Vagina (tissue), 2 donors: ENCODE measurements at regions not wholly inside any gene's neighbourhood (a gene's known extent, or its start where the extent isn't known, plus 50 kb on each side); places are given as distances from the start of the nearest gene placed in this dataset.

Experiments
- DNase-seq, 2 donors: peaks; one replicate each; pipeline ENCODE4 v3.0.0-alpha.2; 2017; ENCODE audit errors: extremely low spot score in 2 of 2
- H3K27ac ChIP-seq: fragments of 200-600 bp; sonication (generic); one replicate; pipeline ENCODE4 v1.5.1; 2019
- H3K27me3 ChIP-seq: fragments of 200-600 bp; sonication (generic); one replicate; pipeline ENCODE4 v1.5.1; 2019
- H3K36me3 ChIP-seq, 2 donors: fragments of 200-600 bp; sonication (generic); one replicate each; pipeline ENCODE4 v1.5.1; 2017 to 2019
- H3K4me1 ChIP-seq: fragments of 200-600 bp; sonication (generic); one replicate; pipeline ENCODE4 v1.5.1; 2019
- H3K4me3 ChIP-seq, 2 donors: fragments of 200-600 bp; sonication (generic); 1 replicate in 1 of 2; 2 replicates in 1 of 2; pipeline ENCODE4 v1.5.1; 2016 to 2019
- H3K9me3 ChIP-seq: fragments of 200-600 bp; sonication (generic); one replicate; pipeline ENCODE4 v1.5.1; 2019
- POLR2A ChIP-seq, 2 donors: fragments of 450-650 bp; IDR thresholded peaks; one replicate each; pipeline ENCODE4 v1.6.1; 2017; ENCODE audit warnings: antibody characterized with exemption in 2 of 2, mild to moderate bottlenecking in 2 of 2, moderate library complexity in 2 of 2
- POLR2AphosphoS5 ChIP-seq, 2 donors: sonication (generic); formaldehyde crosslinking; IDR thresholded peaks; one replicate each; pipeline ENCODE4 v1.9.0; 2017; ENCODE audit warnings: antibody characterized with exemption in 2 of 2, mild to moderate bottlenecking in 2 of 2, low read depth in 1 of 2; ENCODE audit not compliant: insufficient read depth in 1 of 2
- intact Hi-C: fragments of 100-400 bp; cut with DNase I; formaldehyde crosslinking; loops from one replicate; pipeline ENCODE4 v1.15.1; 2023
- TF ChIP-seq, protein P1 (sequence below), 3 experiments: fragments of 450-650 bp in 2 of 3; fragments of 200-600 bp in 1 of 3; sonication (generic) in 1 of 3; IDR thresholded peaks; one replicate each; pipeline ENCODE4 v1.5.1; 2017 to 2019; ENCODE audit warnings: antibody characterized with exemption in 3 of 3, mild to moderate bottlenecking in 2 of 3, moderate library complexity in 2 of 3

DNA sequence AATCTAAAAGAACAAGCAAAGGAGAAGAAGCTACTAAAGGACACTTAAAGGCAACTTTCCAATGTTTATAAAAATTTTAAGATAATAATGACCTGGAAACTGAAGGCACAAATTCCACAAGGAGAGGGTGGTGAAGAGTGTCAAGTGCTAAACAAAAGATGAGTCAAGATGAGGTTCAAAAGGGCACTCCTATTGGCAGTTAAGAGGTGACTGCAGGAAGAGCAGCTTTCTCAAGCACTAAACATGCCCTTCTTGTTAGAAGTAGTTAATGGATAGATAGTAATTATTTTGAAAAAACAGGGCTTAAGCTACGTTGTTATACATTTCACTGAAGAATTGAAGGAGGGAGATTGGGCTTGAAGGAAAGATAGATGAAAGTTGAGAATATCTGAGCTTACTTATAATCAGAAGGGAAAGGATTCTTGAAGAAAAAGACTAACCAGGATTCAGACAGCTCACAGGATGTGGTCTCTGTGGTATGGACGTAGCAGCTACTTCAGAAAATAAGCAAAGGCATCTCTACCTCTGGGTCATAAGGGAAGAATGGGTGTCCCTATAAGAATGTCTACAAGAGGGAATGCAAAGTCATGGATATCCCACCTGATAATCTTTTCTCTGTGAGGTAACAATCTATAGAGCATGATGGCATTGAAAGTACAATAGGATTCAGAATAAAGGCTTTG, 454.7 kb upstream of the SLC39A10 start:
- TF ChIP-seq, protein P1, sequence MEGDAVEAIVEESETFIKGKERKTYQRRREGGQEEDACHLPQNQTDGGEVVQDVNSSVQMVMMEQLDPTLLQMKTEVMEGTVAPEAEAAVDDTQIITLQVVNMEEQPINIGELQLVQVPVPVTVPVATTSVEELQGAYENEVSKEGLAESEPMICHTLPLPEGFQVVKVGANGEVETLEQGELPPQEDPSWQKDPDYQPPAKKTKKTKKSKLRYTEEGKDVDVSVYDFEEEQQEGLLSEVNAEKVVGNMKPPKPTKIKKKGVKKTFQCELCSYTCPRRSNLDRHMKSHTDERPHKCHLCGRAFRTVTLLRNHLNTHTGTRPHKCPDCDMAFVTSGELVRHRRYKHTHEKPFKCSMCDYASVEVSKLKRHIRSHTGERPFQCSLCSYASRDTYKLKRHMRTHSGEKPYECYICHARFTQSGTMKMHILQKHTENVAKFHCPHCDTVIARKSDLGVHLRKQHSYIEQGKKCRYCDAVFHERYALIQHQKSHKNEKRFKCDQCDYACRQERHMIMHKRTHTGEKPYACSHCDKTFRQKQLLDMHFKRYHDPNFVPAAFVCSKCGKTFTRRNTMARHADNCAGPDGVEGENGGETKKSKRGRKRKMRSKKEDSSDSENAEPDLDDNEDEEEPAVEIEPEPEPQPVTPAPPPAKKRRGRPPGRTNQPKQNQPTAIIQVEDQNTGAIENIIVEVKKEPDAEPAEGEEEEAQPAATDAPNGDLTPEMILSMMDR (IDR thresholded peaks at IDR 0.05): no peak
- TF ChIP-seq POLR2AphosphoS5 (IDR thresholded peaks at IDR 0.05; ENCODE audit: insufficient read depth in 1 of 2, low read depth in 1 of 2): no peak
- TF ChIP-seq POLR2A (IDR thresholded peaks at IDR 0.05): no peak
- Histone ChIP-seq H3K4me3 (no peak overlapping the region), H3K27me3 (no peaks in the 10 kb centered on the region)

DNA sequence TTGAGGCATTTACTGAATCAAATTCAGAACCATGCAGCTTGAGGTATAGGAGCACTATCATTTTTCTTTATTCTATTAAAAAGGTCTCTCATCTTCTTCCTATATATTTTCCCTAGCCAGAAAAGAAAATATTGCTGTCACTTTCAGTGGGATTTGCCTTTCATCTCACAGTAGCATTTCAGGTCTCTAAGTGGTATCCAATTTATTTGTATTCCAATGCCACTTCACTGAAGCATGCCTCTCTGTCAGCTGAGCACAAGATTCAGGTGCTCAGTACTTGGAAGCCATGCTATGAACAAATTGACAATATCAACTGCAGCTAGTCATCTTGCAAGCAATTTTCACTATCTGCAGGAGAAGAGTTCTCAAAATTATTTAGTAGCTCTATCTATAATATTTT, 457.2 kb upstream of the SLC39A10 start:
- H3K4me1 ChIP-seq: no peaks in the 10 kb centered on the region
- H3K36me3 ChIP-seq: no peaks in the 10 kb centered on the region
- no peaks in the 10 kb centered on the region for H3K9me3 ChIP-seq
- no peak for DNase-seq
- no peak overlapping the region for H3K27ac ChIP-seq
- TF ChIP-seq POLR2AphosphoS5 (IDR thresholded peaks at IDR 0.05; ENCODE audit: insufficient read depth in 1 of 2, low read depth in 1 of 2) (no peak), POLR2A (IDR thresholded peaks at IDR 0.05) (no peak)
- TF ChIP-seq, protein P1 (IDR thresholded peaks at IDR 0.05): no peak
- no peak overlapping the region for H3K4me3 ChIP-seq
- no peaks in the 10 kb centered on the region for H3K27me3 ChIP-seq
- intact Hi-C loops: loop anchor here (5.0 kb wide), 1 partner anchor 1853 kb away; no protein-coding TSS in a partner anchor

More for the DNA sequence above, 454.7 kb upstream of the SLC39A10 start:
- Histone ChIP-seq H3K9me3 (no peaks in the 10 kb centered on the region), H3K4me1 (no peaks in the 10 kb centered on the region), H3K36me3 (no peaks in the 10 kb centered on the region), H3K27ac (no peak overlapping the region)
- no peak for DNase-seq
- intact Hi-C loops: loop anchor here (5.0 kb wide), 1 partner anchor 1855 kb away; no protein-coding TSS in a partner anchor

DNA sequence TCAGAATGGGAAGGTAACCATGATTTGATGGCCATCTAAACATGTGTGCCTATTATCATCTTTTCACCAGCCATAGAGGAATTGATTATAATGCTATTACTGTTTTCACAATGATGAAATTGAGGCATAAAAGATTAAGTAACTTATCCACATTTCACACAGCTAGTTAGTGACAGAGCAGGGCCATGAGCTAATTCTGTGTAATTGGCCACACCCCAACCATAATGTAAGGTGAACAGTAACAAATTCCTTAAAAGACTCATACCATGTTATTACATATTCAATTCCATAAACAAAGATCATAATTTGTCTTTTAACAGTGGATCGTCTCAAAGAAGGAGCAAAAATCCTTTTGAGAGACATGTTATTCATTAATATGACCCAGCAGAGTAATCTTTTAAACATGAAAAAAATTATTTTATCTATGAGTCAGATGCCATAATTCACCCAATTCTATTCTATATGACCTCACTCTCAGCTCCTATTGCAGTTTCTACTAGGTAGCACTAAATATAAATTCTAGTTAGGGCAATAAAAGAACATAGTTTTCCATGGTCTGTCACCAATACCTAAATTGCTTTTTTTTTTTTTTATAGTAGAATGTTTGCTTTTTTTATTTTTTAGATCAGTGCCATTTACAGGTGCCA, 475.8 kb upstream of the SLC39A10 start:
- no peak overlapping the region for H3K4me3 ChIP-seq
- H3K27ac ChIP-seq: no peak overlapping the region
- no peaks in the 10 kb centered on the region for H3K4me1 ChIP-seq
- H3K36me3 ChIP-seq: no peaks in the 10 kb centered on the region
- no peak for DNase-seq
- TF ChIP-seq, protein P1 (IDR thresholded peaks at IDR 0.05): no peak
- TF ChIP-seq POLR2A (IDR thresholded peaks at IDR 0.05) (no peak), POLR2AphosphoS5 (IDR thresholded peaks at IDR 0.05; ENCODE audit: insufficient read depth in 1 of 2, low read depth in 1 of 2) (no peak)
- intact Hi-C loops: no loop called here
- no peaks in the 10 kb centered on the region for H3K27me3 ChIP-seq
- H3K9me3 ChIP-seq: no peaks in the 10 kb centered on the region

DNA sequence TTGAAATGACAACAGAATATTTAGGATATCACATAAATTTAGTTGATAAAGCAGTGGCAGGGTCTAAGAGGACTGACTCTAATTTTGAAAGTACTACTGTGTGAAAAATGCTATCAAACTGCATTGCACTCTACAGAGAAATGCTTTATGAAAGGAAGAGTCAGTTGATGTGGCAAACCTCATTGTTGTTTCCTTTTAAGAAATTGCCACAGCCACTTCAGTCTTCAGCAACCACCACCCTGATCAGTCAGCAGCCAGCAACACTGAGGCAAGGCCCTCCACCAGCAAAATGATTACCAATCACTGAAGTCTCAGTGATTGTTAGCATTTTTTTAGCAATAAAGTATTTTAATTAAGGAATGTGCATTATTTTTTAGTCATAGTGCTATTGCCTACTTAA, 488.7 kb upstream of the SLC39A10 start:
- no peaks in the 10 kb centered on the region for H3K36me3 ChIP-seq
- no peak for TF ChIP-seq POLR2AphosphoS5 (IDR thresholded peaks at IDR 0.05; ENCODE audit: insufficient read depth in 1 of 2, low read depth in 1 of 2)
- TF ChIP-seq, protein P1 (IDR thresholded peaks at IDR 0.05): no peak
- no peak for TF ChIP-seq POLR2A (IDR thresholded peaks at IDR 0.05)
- intact Hi-C loops: no loop called here
- no peaks in the 10 kb centered on the region for H3K9me3 ChIP-seq
- no peaks in the 10 kb centered on the region for H3K4me1 ChIP-seq
- H3K27me3 ChIP-seq: no peaks in the 10 kb centered on the region
- no peak for DNase-seq
- no peak overlapping the region for H3K27ac ChIP-seq
- H3K4me3 ChIP-seq: no peak overlapping the region

GRCh38 chr2:195164930-195165329, 492.1 kb upstream of the SLC39A10 start:
- TF ChIP-seq, protein P1 (IDR thresholded peaks at IDR 0.05): no peak
- TF ChIP-seq POLR2A (IDR thresholded peaks at IDR 0.05): no peak
- TF ChIP-seq POLR2AphosphoS5 (IDR thresholded peaks at IDR 0.05; ENCODE audit: insufficient read depth in 1 of 2, low read depth in 1 of 2): no peak
- H3K27me3 ChIP-seq: no peaks in the 10 kb centered on the region
- no peaks in the 10 kb centered on the region for H3K4me1 ChIP-seq
- DNase-seq: no peak
- no peaks in the 10 kb centered on the region for H3K36me3 ChIP-seq
- H3K27ac ChIP-seq: no peak overlapping the region
- intact Hi-C loops: no loop called here
- no peaks in the 10 kb centered on the region for H3K9me3 ChIP-seq
- no peak overlapping the region for H3K4me3 ChIP-seq
